K562 (cell line): ENCODE measurements at regions not wholly inside any gene's neighbourhood (a gene's known extent, or its start where the extent isn't known, plus 50 kb on each side); places are given as distances from the start of the nearest gene placed in this dataset.

Source experiments
- ATAC-seq: fragments of 200-7000 bp; cut with Tn5 transposase; 3 replicates; pipeline ENCODE4 v1.9.1; 2020; ENCODE audit warnings: moderate library complexity
- BruUV-seq: library from RNA; stranded (reverse); fragments of 400-500 nt; replicated peaks from 2 replicates; lab custom pipeline; 2021; lab: Mats Ljungman, UMichigan
- CTCF ChIA-PET: fragments of 300-600 bp; formaldehyde crosslinking; extraction: SDS; loops from one replicate; lab custom pipeline; 2021; ENCODE audit warnings: low intra/inter-chr PET ratio; lab: Yijun Ruan, JAX
- POLR2A ChIA-PET: fragments of 300-600, 350-650 bp; sonication (Branson Sonifier 250); formaldehyde crosslinking; extraction: SDS; loops from one replicate; lab custom pipeline; 2021; ENCODE audit warnings: antibody characterized with exemption, inconsistent platforms; lab: Yijun Ruan, JAX
- DNase-seq, 4 experiments: peaks; one replicate each; pipeline versions ENCODE4 v3.0.0 to v3.0.0-alpha.2; 2011 to 2018; ENCODE audit warnings: low spot score in 3 of 4, mixed read lengths in 3 of 4; ENCODE audit errors: extremely low read depth in 1 of 4
- FAIRE-seq: peaks from 2 replicates; lab custom pipeline; 2011; peaks lifted over from hg19 to GRCh38; lab: Jason Lieb, UNC
- H2AFZ ChIP-seq: 2 replicates; pipeline ENCODE4 v1.6.0; 2011; ENCODE audit warnings: low read depth, low read length, control low read depth, inconsistent platforms
- H3K27ac ChIP-seq: fragments of 200-600 bp; 3 replicates; pipeline ENCODE4 v1.8.0; 2011; ENCODE audit warnings: low read depth, mild to moderate bottlenecking, control low read depth, inconsistent platforms, low read length, moderate library complexity, mixed read lengths; ENCODE audit errors: extremely low read depth
- H3K27me3 ChIP-seq, 2 experiments: fragments of 300-600 bp in 1 of 2; 2 replicates in 1 of 2; 3 replicates in 1 of 2; pipeline versions ENCODE4 v1.6.0 to v1.8.0; 2011; ENCODE audit warnings: inconsistent platforms in 2 of 2, low read length in 2 of 2, mild to moderate bottlenecking in 1 of 2, mixed read lengths in 1 of 2, moderate library complexity in 1 of 2; ENCODE audit not compliant: control insufficient read depth in 2 of 2, insufficient read depth in 2 of 2
- H3K36me3 ChIP-seq: fragments of 300-600 bp; 3 replicates; pipeline ENCODE4 v1.8.0; 2011; ENCODE audit warnings: mild to moderate bottlenecking, low read length, inconsistent platforms; ENCODE audit not compliant: control insufficient read depth, insufficient read depth
- H3K4me1 ChIP-seq, 2 experiments: fragments of 200-600 bp in 1 of 2; replicated peaks in 1 of 2; 2 replicates in 1 of 2; 3 replicates in 1 of 2; pipeline versions ENCODE4 v1.5.1 to v1.8.0; 2011; ENCODE audit warnings: inconsistent platforms in 2 of 2, low read length in 2 of 2, mild to moderate bottlenecking in 1 of 2, mixed read lengths in 1 of 2, moderate library complexity in 1 of 2; ENCODE audit not compliant: control insufficient read depth in 2 of 2, insufficient read depth in 2 of 2
- H3K4me2 ChIP-seq: 2 replicates; pipeline ENCODE4 v1.6.1; 2011; ENCODE audit warnings: low read length, control low read depth, inconsistent platforms, mixed read lengths; ENCODE audit not compliant: insufficient read depth
- H3K4me3 ChIP-seq: fragments of 200-600 bp; sonication (generic), shearing (Covaris generic); 2 replicates; pipeline ENCODE4 v1.5.1; 2016; ENCODE audit warnings: control low read depth, inconsistent platforms
- H3K79me2 ChIP-seq: fragments of 200-600 bp; 3 replicates; pipeline ENCODE4 v1.8.0; 2011; ENCODE audit warnings: low read length, inconsistent platforms; ENCODE audit not compliant: control insufficient read depth, insufficient read depth
- H3K9ac ChIP-seq, 2 experiments: 2 replicates each; pipeline versions ENCODE4 v1.6.0 to v1.6.1; 2011; ENCODE audit warnings: low read depth in 2 of 2, low read length in 2 of 2, control low read depth in 1 of 2, inconsistent platforms in 1 of 2, mild to moderate bottlenecking in 1 of 2, mixed read lengths in 1 of 2; ENCODE audit not compliant: insufficient read depth in 1 of 2
- H3K9me1 ChIP-seq: one replicate; pipeline ENCODE4 v1.6.0; 2011; ENCODE audit warnings: inconsistent platforms, mild to moderate bottlenecking, low read length, moderate library complexity; ENCODE audit not compliant: control insufficient read depth, insufficient read depth
- H3K9me3 ChIP-seq: replicated peaks from 2 replicates; pipeline ENCODE4 v1.5.1; 2011; ENCODE audit warnings: low read depth, low read length, inconsistent platforms; ENCODE audit not compliant: control insufficient read depth, insufficient read depth
- H4K20me1 ChIP-seq: replicated peaks from 2 replicates; pipeline ENCODE4 v1.6.1; 2011; ENCODE audit warnings: low read length, inconsistent platforms, mixed read lengths; ENCODE audit not compliant: control insufficient read depth, insufficient read depth
- CREB1 ChIP-seq, 2 experiments: sonication (generic) in 1 of 2; formaldehyde crosslinking in 1 of 2; IDR thresholded peaks; 2 replicates each; pipeline versions ENCODE4 v1.6.1 to v1.8.0; 2012 to 2022; ENCODE audit warnings: inconsistent platforms in 1 of 2, mild to moderate bottlenecking in 1 of 2, missing genetic modification reagents in 1 of 2, moderate library complexity in 1 of 2
- FOXA1 ChIP-seq: fragments of 450-650 bp; IDR thresholded peaks from 2 replicates; pipeline ENCODE4 v1.6.1; 2016; ENCODE audit warnings: mild to moderate bottlenecking, borderline replicate concordance
- MTF1 ChIP-seq: fragments of 250-450 bp; sonication (Bioruptor Pico); IDR thresholded peaks from 2 replicates; pipeline ENCODE4 v1.9.0; 2021; ENCODE audit warnings: moderate library complexity, mild to moderate bottlenecking, inconsistent platforms, borderline replicate concordance
- RNF2 ChIP-seq: sonication (generic); IDR thresholded peaks from 2 replicates; pipeline ENCODE4 v1.6.1; 2016
- SMAD1 ChIP-seq: fragments of 150-350 bp; IDR thresholded peaks from 2 replicates; pipeline ENCODE4 v1.6.1; 2014; ENCODE audit warnings: low read length, low read depth; ENCODE audit not compliant: partially characterized antibody
- TFAM ChIP-seq: fragments of 250-450 bp; sonication (Bioruptor Pico); conservative IDR thresholded peaks from 2 replicates; pipeline ENCODE4 v1.5.0; 2021; ENCODE audit warnings: mild to moderate bottlenecking, moderate library complexity
- XRCC3 ChIP-seq: fragments of 450-650 bp; IDR thresholded peaks from 2 replicates; pipeline ENCODE4 v1.6.1; 2017; ENCODE audit warnings: mild to moderate bottlenecking, moderate library complexity
- ZBTB8A ChIP-seq: fragments of 450-650 bp; IDR thresholded peaks from 2 replicates; pipeline ENCODE4 v1.6.1; 2018; ENCODE audit warnings: mild to moderate bottlenecking, moderate library complexity; ENCODE audit not compliant: partially characterized antibody
- ZC3H11A ChIP-seq: IDR thresholded peaks from 2 replicates; pipeline ENCODE4 v1.6.1; 2012; ENCODE audit warnings: low read depth, low read length, improper control_type of control experiment
- ZFP30 ChIP-seq: fragments of 250-450 bp; sonication (Bioruptor Pico); IDR thresholded peaks from 2 replicates; pipeline ENCODE4 v1.8.0; 2022; ENCODE audit warnings: moderate library complexity, mild to moderate bottlenecking, inconsistent platforms, borderline replicate concordance
- ZNF165 ChIP-seq: fragments of 250-450 bp; sonication (Bioruptor Pico); IDR thresholded peaks from 2 replicates; pipeline ENCODE4 v1.4.0; 2020; ENCODE audit warnings: borderline replicate concordance
- ZNF785 ChIP-seq: fragments of 250-450 bp; sonication (Bioruptor Pico); IDR thresholded peaks from 2 replicates; pipeline ENCODE4 v1.4.0; 2020; ENCODE audit warnings: mild to moderate bottlenecking
- WGBS: fragments of 100-300 bp; shearing (Covaris generic); methylation state at CpG from one replicate; pipeline ENCODE4 v1.1.6; 2016; ENCODE audit warnings: low coverage, mixed read lengths; ENCODE audit not compliant: insufficient coverage; ENCODE audit errors: missing lambda C conversion rate; 5-methylcytosine and 5-hydroxymethylcytosine counted together
- in situ Hi-C: fragments of 300-500 bp; cut with MboI; formaldehyde crosslinking; loops from 4 replicates; pipeline ENCODE4 v1.15.0; 2018; ENCODE audit warnings: inconsistent platforms, mixed read lengths
- intact Hi-C: fragments of 100-400 bp; cut with micrococcal nuclease; formaldehyde crosslinking; loops from 2 replicates; pipeline ENCODE4 v1.14.2; 2022
- TF ChIP-seq, protein P1 (sequence below): sonication (generic); formaldehyde crosslinking; IDR thresholded peaks from 2 replicates; pipeline ENCODE4 v1.8.0; 2022; ENCODE audit warnings: mild to moderate bottlenecking, missing genetic modification reagents
- TF ChIP-seq, protein P2 (sequence below): sonication (generic); formaldehyde crosslinking; IDR thresholded peaks from 2 replicates; pipeline ENCODE4 v1.8.1; 2023; ENCODE audit warnings: mild to moderate bottlenecking, missing genetic modification reagents, moderate library complexity
- TF ChIP-seq, protein P3 (sequence below): IDR thresholded peaks from 2 replicates; pipeline ENCODE4 v1.6.1; 2011; ENCODE audit warnings: borderline replicate concordance, low read depth, mild to moderate bottlenecking, moderate library complexity, low read length; ENCODE audit not compliant: insufficient read depth, poor library complexity, severe bottlenecking

DNA sequence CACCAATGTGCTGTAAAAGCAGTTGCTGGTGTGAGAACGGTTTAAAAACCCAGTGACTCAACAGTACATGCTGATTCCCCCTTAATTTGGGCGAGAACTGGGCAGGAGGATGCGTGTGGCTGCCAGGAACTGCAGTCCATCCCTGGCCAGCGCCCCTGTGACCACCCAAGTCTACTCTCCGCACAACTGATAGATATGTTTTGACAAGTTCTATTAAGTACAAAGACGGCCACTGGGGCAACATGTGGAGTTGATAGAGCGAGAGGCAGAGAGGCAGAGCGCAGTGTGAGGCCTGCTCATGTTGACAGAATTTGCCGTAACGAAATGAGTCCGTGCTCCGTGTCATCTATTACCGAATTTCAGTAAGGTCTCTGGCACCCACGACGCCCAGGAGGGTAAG is 855.0 kb downstream of the BCL11B start:
- intact Hi-C loops: no loop called here
- TF ChIP-seq, protein P1, sequence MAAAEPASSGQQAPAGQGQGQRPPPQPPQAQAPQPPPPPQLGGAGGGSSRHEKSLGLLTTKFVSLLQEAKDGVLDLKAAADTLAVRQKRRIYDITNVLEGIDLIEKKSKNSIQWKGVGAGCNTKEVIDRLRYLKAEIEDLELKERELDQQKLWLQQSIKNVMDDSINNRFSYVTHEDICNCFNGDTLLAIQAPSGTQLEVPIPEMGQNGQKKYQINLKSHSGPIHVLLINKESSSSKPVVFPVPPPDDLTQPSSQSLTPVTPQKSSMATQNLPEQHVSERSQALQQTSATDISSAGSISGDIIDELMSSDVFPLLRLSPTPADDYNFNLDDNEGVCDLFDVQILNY (CRISPR knock-in tag): no peak
- TF ChIP-seq SMAD1 (no peak), FOXA1 (no peak), ZBTB8A (no peak), RNF2 (no peak), ZFP30 (CRISPR knock-in tag) (no peak), XRCC3 (no peak), CREB1 (IDR thresholded peaks at IDR 0.05) (no peak), CREB1 (CRISPR knock-in tag; IDR thresholded peaks at IDR 0.05) (no peak), ZNF785 (CRISPR knock-in tag) (no peak), MTF1 (CRISPR knock-in tag) (no peak), ZC3H11A (no peak), ZNF165 (CRISPR knock-in tag) (no peak), TFAM (CRISPR knock-in tag) (no peak)
- TF ChIP-seq, protein P2, sequence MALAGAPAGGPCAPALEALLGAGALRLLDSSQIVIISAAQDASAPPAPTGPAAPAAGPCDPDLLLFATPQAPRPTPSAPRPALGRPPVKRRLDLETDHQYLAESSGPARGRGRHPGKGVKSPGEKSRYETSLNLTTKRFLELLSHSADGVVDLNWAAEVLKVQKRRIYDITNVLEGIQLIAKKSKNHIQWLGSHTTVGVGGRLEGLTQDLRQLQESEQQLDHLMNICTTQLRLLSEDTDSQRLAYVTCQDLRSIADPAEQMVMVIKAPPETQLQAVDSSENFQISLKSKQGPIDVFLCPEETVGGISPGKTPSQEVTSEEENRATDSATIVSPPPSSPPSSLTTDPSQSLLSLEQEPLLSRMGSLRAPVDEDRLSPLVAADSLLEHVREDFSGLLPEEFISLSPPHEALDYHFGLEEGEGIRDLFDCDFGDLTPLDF: no peak
- TF ChIP-seq, protein P3, sequence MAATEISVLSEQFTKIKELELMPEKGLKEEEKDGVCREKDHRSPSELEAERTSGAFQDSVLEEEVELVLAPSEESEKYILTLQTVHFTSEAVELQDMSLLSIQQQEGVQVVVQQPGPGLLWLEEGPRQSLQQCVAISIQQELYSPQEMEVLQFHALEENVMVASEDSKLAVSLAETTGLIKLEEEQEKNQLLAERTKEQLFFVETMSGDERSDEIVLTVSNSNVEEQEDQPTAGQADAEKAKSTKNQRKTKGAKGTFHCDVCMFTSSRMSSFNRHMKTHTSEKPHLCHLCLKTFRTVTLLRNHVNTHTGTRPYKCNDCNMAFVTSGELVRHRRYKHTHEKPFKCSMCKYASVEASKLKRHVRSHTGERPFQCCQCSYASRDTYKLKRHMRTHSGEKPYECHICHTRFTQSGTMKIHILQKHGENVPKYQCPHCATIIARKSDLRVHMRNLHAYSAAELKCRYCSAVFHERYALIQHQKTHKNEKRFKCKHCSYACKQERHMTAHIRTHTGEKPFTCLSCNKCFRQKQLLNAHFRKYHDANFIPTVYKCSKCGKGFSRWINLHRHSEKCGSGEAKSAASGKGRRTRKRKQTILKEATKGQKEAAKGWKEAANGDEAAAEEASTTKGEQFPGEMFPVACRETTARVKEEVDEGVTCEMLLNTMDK: no peak
- TF ChIP-seq, all 486 proteins: peak for 0
- no peaks in the 10 kb centered on the region; the same call in 1 of the 2 replicates for H3K9me3 ChIP-seq
- no peak for ATAC-seq
- no peaks in the 10 kb centered on the region for H4K20me1 ChIP-seq
- H3K4me2 ChIP-seq: no peak overlapping the region
- 0% methylated on average over 9 of the region's 15 CpGs for WGBS
- no TSS peak for BruUV-seq
- DNase-seq: no peak
- ChIA-PET POLR2A (no interaction called here), CTCF (no interaction called here)
- in situ Hi-C loops: no loop called here
- no peak overlapping the region for H2AFZ ChIP-seq
- H3K27me3 ChIP-seq: no peaks in the 10 kb centered on the region
- no peak overlapping the region for H3K27ac ChIP-seq
- H3K4me3 ChIP-seq: no peak overlapping the region
- H3K36me3 ChIP-seq: no peaks in the 10 kb centered on the region
- no peaks in the 10 kb centered on the region for H3K4me1 ChIP-seq
- no peak for FAIRE-seq
- no peak overlapping the region for H3K9ac ChIP-seq
- no peaks in the 10 kb centered on the region for H3K79me2 ChIP-seq
- H3K9me1 ChIP-seq: no peaks in the 10 kb centered on the region
